CD1c-positive myeloid dendritic cell (primary cell): ENCODE measurements at regions not wholly inside any gene's neighbourhood (a gene's known extent, or its start where the extent isn't known, plus 50 kb on each side); places are given as distances from the start of the nearest gene placed in this dataset.

Source experiments
- DNase-seq: peaks from one replicate; pipeline ENCODE4 v3.0.0-alpha.2; 2016; ENCODE audit errors: extremely low spot score

GRCh38 chr7:148472406-148472805 lies 118.2 kb upstream of the C7orf33 start:
- DNase-seq = no peak

GRCh38 chr7:148473703-148474480 lies 116.7 kb upstream of the C7orf33 start:
- DNase-seq = no peak

GRCh38 chr7:148474481-148475025 lies 116.0 kb upstream of the C7orf33 start:
- DNase-seq = no peak

GRCh38 chr7:148478551-148478950 lies 112.0 kb upstream of the C7orf33 start:
- no peak for DNase-seq

GRCh38 chr7:148480479-148481146 lies 110.0 kb upstream of the C7orf33 start:
- DNase-seq = no peak

- no peak for DNase-seq
These were observed 109.4 kb upstream of the C7orf33 start for GRCh38 chr7:148481147-148481526.

GRCh38 chr7:148481971-148482626 lies 108.5 kb upstream of the C7orf33 start:
- DNase-seq = no peak

GRCh38 chr7:148483515-148484308 lies 106.9 kb upstream of the C7orf33 start:
- DNase-seq = no peak

GRCh38 chr7:148484486-148484885 lies 106.1 kb upstream of the C7orf33 start:
- DNase-seq = no peak

- no peak for DNase-seq
These were observed 104.9 kb upstream of the C7orf33 start for GRCh38 chr7:148485618-148486017.

- DNase-seq = no peak
These were observed 103.6 kb upstream of the C7orf33 start for GRCh38 chr7:148486937-148487336.

- no peak for DNase-seq
These were observed 102.7 kb upstream of the C7orf33 start for GRCh38 chr7:148487912-148488311.

GRCh38 chr7:148489678-148490077 lies 100.9 kb upstream of the C7orf33 start:
- no peak for DNase-seq

GRCh38 chr7:148492157-148492860 lies 98.3 kb upstream of the C7orf33 start:
- no peak for DNase-seq

GRCh38 chr7:148495605-148496004 lies 95.0 kb upstream of the C7orf33 start:
- no peak for DNase-seq

GRCh38 chr7:148500978-148501377 lies 89.6 kb upstream of the C7orf33 start:
- DNase-seq = no peak

- DNase-seq = peak; percentile 62
These were observed 86.6 kb upstream of the C7orf33 start for GRCh38 chr7:148503900-148504487.

GRCh38 chr7:148505645-148506375 lies 84.8 kb upstream of the C7orf33 start:
- no peak for DNase-seq

- peak; percentile 2 for DNase-seq
These were observed 83.4 kb upstream of the C7orf33 start for GRCh38 chr7:148507064-148507573.

GRCh38 chr7:148507787-148508186 lies 82.8 kb upstream of the C7orf33 start:
- no peak for DNase-seq
